ENCODE measurements at regions not wholly inside any gene's neighbourhood (a gene's known extent, or its start where the extent isn't known, plus 50 kb on each side); places are given as distances from the start of the nearest gene placed in this dataset.

- no peak overlapping the region for H3K27ac ChIP-seq
- no peaks in the 10 kb centered on the region for H3K36me3 ChIP-seq
- TF ChIP-seq CTCF (IDR thresholded peaks at IDR 0.05) (no peak), POLR2A (IDR thresholded peaks at IDR 0.05) (no peak)
- intact Hi-C loops (cut with DNase I) = no loop called here
- no peak overlapping the region for H3K4me3 ChIP-seq
- no peaks in the 10 kb centered on the region for H3K9me3 ChIP-seq
- no peak for DNase-seq
- WGBS, 2 donors = 33 to 43% methylated on average over 1 of the region's 1 CpG
- no peaks in the 10 kb centered on the region for H3K27me3 ChIP-seq
- no peaks in the 10 kb centered on the region for H3K4me1 ChIP-seq
Measured at GRCh38 chr14:30162066-30162465, 234.4 kb upstream of the PRKD1 start.

- peaks cover 0 to 5% (median 0%) of the 10 kb centered on the region in 3 donors for H3K9me3 ChIP-seq
- intact Hi-C loops (cut with DNase I) = no loop called here
- no peak for DNase-seq
- WGBS, 2 donors = 80 to 90% methylated on average over 2 of the region's 2 CpGs
- H3K27me3 ChIP-seq = no peaks in the 10 kb centered on the region
- TF ChIP-seq CTCF (IDR thresholded peaks at IDR 0.05) = no peak
- no peak for TF ChIP-seq POLR2A (IDR thresholded peaks at IDR 0.05)
- H3K4me3 ChIP-seq = no peak overlapping the region
- no peaks in the 10 kb centered on the region for H3K4me1 ChIP-seq
- H3K27ac ChIP-seq = no peak overlapping the region
- no peaks in the 10 kb centered on the region for H3K36me3 ChIP-seq
Measured at GRCh38 chr14:30165255-30165654, 237.6 kb upstream of the PRKD1 start.

- Histone ChIP-seq H3K36me3 (no peaks in the 10 kb centered on the region), H3K9me3 (no peaks in the 10 kb centered on the region), H3K27me3 (no peaks in the 10 kb centered on the region), H3K27ac (no peak overlapping the region), H3K4me1 (no peaks in the 10 kb centered on the region), H3K4me3 (no peak overlapping the region)
- intact Hi-C loops (cut with DNase I) = no loop called here
- no peak for DNase-seq
- WGBS, 2 donors = 80 to 92% methylated on average over 1 of the region's 1 CpG
- no peak for TF ChIP-seq POLR2A (IDR thresholded peaks at IDR 0.05)
- no peak for TF ChIP-seq CTCF (IDR thresholded peaks at IDR 0.05)
Measured at GRCh38 chr14:30177781-30178180, 250.1 kb upstream of the PRKD1 start.

- Histone ChIP-seq H3K4me1 (no peaks in the 10 kb centered on the region), H3K27ac (no peak overlapping the region), H3K9me3 (no peaks in the 10 kb centered on the region), H3K4me3 (no peak overlapping the region), H3K27me3 (no peaks in the 10 kb centered on the region), H3K36me3 (no peaks in the 10 kb centered on the region)
- 59% methylated on average over 3 to 4 of the region's 4 CpGs for WGBS, 2 donors
- intact Hi-C loops (cut with DNase I) = no loop called here
- DNase-seq = no peak
- no peak for TF ChIP-seq POLR2A (IDR thresholded peaks at IDR 0.05)
- TF ChIP-seq CTCF (IDR thresholded peaks at IDR 0.05) = no peak
Measured at GRCh38 chr14:30179381-30180130, 251.9 kb upstream of the PRKD1 start.

- 45 to 58% methylated on average over 2 of the region's 2 CpGs for WGBS, 2 donors
- Histone ChIP-seq H3K4me1 (no peaks in the 10 kb centered on the region), H3K36me3 (no peaks in the 10 kb centered on the region), H3K27ac (no peak overlapping the region), H3K27me3 (no peaks in the 10 kb centered on the region), H3K9me3 (no peaks in the 10 kb centered on the region), H3K4me3 (no peak overlapping the region)
- no peak for TF ChIP-seq CTCF (IDR thresholded peaks at IDR 0.05)
- no peak for TF ChIP-seq POLR2A (IDR thresholded peaks at IDR 0.05)
- DNase-seq = no peak
- intact Hi-C loops (cut with DNase I) = no loop called here
Measured at GRCh38 chr14:30180219-30180618, 252.6 kb upstream of the PRKD1 start.

Data from esophagus squamous epithelium (tissue), 5 donors.